ENCODE measurements at regions not wholly inside any gene's neighbourhood (a gene's known extent, or its start where the extent isn't known, plus 50 kb on each side); places are given as distances from the start of the nearest gene placed in this dataset.

GRCh38 chr1:232274999-232275710 is 354.8 kb downstream of the SIPA1L2 start:
- Histone ChIP-seq H4K20me1 (ENCODE audit: insufficient read depth, low read length) (no peaks in the 10 kb centered on the region), H4K91ac (ENCODE audit: insufficient read depth, low read depth, low read length) (no peak overlapping the region), H3K9me3 (ENCODE audit: control insufficient read depth, insufficient read depth, low read length) (no peaks in the 10 kb centered on the region), H3K4me3 (ENCODE audit: insufficient read depth, low read depth, low read length) (no peak overlapping the region), H2AK9ac (replicated peaks; ENCODE audit: low read depth, low read length, poor library complexity) (no peak overlapping the region), H4K8ac (ENCODE audit: low read depth in 2 of 2, low read length in 2 of 2) (no peak overlapping the region), H3K9me1 (ENCODE audit: insufficient read depth, low read length) (no peaks in the 10 kb centered on the region), H2BK120ac (ENCODE audit: low read depth, low read length) (no peak overlapping the region), H3K36me3 (ENCODE audit: control insufficient read depth, insufficient read depth, low read length) (no peaks in the 10 kb centered on the region), H3K79me1 (ENCODE audit: low read depth in 1 of 2, low read length in 2 of 2) (no peaks in the 10 kb centered on the region), H3K23ac (ENCODE audit: low read depth, low read length) (no peak overlapping the region), H3K4ac (ENCODE audit: low read depth, low read length) (no peak overlapping the region), H2BK20ac (ENCODE audit: low read depth, low read length) (no peak overlapping the region), H3K4me2 (ENCODE audit: low read depth, low read length) (no peak overlapping the region), H3K14ac (replicated peaks; ENCODE audit: low read depth, low read length) (no peak overlapping the region), H3K27me3 (ENCODE audit: control insufficient read depth, insufficient read depth, low read length) (0 out of 2 replicates have a peak, but pooled peaks cover 2% of the 10 kb centered on the region), H2AFZ (replicated peaks; ENCODE audit: low read length, poor library complexity) (no peak overlapping the region), H3K9ac (ENCODE audit: low read depth, low read length) (no peak overlapping the region), H2BK5ac (ENCODE audit: low read depth, low read length, poor library complexity, severe bottlenecking) (no peak overlapping the region), H3K18ac (ENCODE audit: low read depth, low read length) (no peak overlapping the region), H3K56ac (ENCODE audit: extremely low read depth, insufficient read depth, low read length) (no peak overlapping the region), H2BK15ac (ENCODE audit: low read depth, low read length) (no peak overlapping the region), H3K27ac (ENCODE audit: insufficient read depth, low read length) (no peak overlapping the region), H2AK5ac (ENCODE audit: low read depth, low read length) (no peak overlapping the region), H3K4me1 (ENCODE audit: control insufficient read depth, insufficient read depth, low read length) (no peaks in the 10 kb centered on the region), H4K5ac (ENCODE audit: low read depth, low read length) (no peak overlapping the region)
- no peak for TF ChIP-seq SMC3 (IDR thresholded peaks at IDR 0.05; ENCODE audit: low read depth, low read length)
- no peak for TF ChIP-seq RCOR1 (IDR thresholded peaks at IDR 0.05; ENCODE audit: insufficient replicate concordance, low read length)
- TF ChIP-seq USF2 (IDR thresholded peaks at IDR 0.05; ENCODE audit: low read depth, low read length), result no peak
- TF ChIP-seq CEBPB (IDR thresholded peaks at IDR 0.05; ENCODE audit: low read depth, low read length), result no peak
- no peak for TF ChIP-seq FOS (IDR thresholded peaks at IDR 0.05; ENCODE audit: low read depth, low read length)
- no peak for TF ChIP-seq POLR2A (IDR thresholded peaks at IDR 0.05; ENCODE audit: low read depth, low read length)
- no peak for TF ChIP-seq RAD21 (IDR thresholded peaks at IDR 0.05; ENCODE audit: low read length)
- no peak for TF ChIP-seq CHD1 (IDR thresholded peaks at IDR 0.05; ENCODE audit: low read depth, low read length)
- TF ChIP-seq, protein P1, sequence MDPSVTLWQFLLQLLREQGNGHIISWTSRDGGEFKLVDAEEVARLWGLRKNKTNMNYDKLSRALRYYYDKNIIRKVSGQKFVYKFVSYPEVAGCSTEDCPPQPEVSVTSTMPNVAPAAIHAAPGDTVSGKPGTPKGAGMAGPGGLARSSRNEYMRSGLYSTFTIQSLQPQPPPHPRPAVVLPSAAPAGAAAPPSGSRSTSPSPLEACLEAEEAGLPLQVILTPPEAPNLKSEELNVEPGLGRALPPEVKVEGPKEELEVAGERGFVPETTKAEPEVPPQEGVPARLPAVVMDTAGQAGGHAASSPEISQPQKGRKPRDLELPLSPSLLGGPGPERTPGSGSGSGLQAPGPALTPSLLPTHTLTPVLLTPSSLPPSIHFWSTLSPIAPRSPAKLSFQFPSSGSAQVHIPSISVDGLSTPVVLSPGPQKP (IDR thresholded peaks at IDR 0.05; ENCODE audit: borderline replicate concordance, low read depth, low read length), result no peak
- no peak for TF ChIP-seq BHLHE40 (IDR thresholded peaks at IDR 0.05; ENCODE audit: low read depth, low read length)
- no peak for TF ChIP-seq MAFK (IDR thresholded peaks at IDR 0.05; ENCODE audit: low read depth, low read length)
- TF ChIP-seq MXI1 (IDR thresholded peaks at IDR 0.05; ENCODE audit: borderline replicate concordance, low read depth, low read length), result no peak
- DNase-seq (no peak), ATAC-seq (ENCODE audit: low read depth) (no peak)
- ChIA-PET CTCF (no interaction called here), POLR2A (ENCODE audit: unreplicated experiment) (no interaction called here)
- intact Hi-C loops (cut with micrococcal nuclease), result no loop called here
- BruUV-seq (replicated peaks), result no TSS peak
- WGBS, 2 experiments (ENCODE audit: extremely low coverage in 2 of 2, insufficient read length in 1 of 2), result no CpG with 5 or more reads among the region's 11 CpGs
- in situ Hi-C loops (cut with MboI; ENCODE audit: low sequenced_read_pairs), result no loop called here
- dilution Hi-C loops (cut with HindIII; ENCODE audit: low sequenced_read_pairs, unreplicated experiment), result no loop called here

All from IMR-90 (cell line).